ENCODE measurements at regions not wholly inside any gene's neighbourhood (a gene's known extent, or its start where the extent isn't known, plus 50 kb on each side); places are given as distances from the start of the nearest gene placed in this dataset.

DNA sequence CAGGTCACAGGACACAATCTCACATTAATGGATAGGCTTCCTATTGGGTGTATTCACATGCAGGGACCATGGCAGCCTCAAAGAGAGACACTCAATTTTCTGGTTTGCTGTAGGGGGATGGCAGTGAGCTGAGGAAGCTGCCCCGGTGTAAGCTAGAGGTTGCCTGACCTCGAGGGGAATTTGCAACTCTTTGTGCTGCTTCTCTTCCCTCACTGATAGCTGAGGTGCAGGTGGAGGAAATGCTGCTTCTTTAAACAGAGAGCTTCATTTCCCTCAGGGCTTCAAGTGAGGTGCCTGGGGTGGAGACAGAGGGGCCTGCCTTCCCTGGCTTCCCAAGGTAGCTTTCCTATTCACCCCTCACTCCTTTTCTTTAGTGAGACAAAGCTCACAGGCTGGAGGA is 151.9 kb downstream of the CD83 start:
- Histone ChIP-seq H3K27ac (ENCODE audit: low read depth in 1 of 2, low read length in 1 of 2) (no peak overlapping the region), H3K36me3 (ENCODE audit: control insufficient read depth in 4 of 4, insufficient read depth in 4 of 4, low read length in 4 of 4) (no peaks in the 10 kb centered on the region), H3K4me1 (ENCODE audit: control insufficient read depth in 5 of 5, insufficient read depth in 5 of 5, low read length in 5 of 5) (peaks cover 0 to 6% (median 2%) of the 10 kb centered on the region in 5 donors), H3K9me3 (ENCODE audit: control insufficient read depth in 4 of 4, insufficient read depth in 3 of 4, low read length in 3 of 4) (peaks cover 0 to 7% (median 1%) of the 10 kb centered on the region in 4 donors), H3K9ac (ENCODE audit: insufficient read depth in 1 of 2, low read length in 2 of 2) (no peak overlapping the region), H3K4me3 (no peak overlapping the region), H3K27me3 (ENCODE audit: control insufficient read depth in 3 of 3, insufficient read depth in 3 of 3, low read length in 2 of 3) (no peaks in the 10 kb centered on the region)
- no peak for DNase-seq
- WGBS, 2 donors: 53 to 69% methylated on average over 2 of the region's 2 CpGs
- TF ChIP-seq, protein P1, sequence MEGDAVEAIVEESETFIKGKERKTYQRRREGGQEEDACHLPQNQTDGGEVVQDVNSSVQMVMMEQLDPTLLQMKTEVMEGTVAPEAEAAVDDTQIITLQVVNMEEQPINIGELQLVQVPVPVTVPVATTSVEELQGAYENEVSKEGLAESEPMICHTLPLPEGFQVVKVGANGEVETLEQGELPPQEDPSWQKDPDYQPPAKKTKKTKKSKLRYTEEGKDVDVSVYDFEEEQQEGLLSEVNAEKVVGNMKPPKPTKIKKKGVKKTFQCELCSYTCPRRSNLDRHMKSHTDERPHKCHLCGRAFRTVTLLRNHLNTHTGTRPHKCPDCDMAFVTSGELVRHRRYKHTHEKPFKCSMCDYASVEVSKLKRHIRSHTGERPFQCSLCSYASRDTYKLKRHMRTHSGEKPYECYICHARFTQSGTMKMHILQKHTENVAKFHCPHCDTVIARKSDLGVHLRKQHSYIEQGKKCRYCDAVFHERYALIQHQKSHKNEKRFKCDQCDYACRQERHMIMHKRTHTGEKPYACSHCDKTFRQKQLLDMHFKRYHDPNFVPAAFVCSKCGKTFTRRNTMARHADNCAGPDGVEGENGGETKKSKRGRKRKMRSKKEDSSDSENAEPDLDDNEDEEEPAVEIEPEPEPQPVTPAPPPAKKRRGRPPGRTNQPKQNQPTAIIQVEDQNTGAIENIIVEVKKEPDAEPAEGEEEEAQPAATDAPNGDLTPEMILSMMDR (IDR thresholded peaks at IDR 0.05; ENCODE audit: control extremely low read depth, extremely low read depth): no peak
- no peak for ATAC-seq (ENCODE audit: insufficient read depth, low FRiP score)

DNA sequence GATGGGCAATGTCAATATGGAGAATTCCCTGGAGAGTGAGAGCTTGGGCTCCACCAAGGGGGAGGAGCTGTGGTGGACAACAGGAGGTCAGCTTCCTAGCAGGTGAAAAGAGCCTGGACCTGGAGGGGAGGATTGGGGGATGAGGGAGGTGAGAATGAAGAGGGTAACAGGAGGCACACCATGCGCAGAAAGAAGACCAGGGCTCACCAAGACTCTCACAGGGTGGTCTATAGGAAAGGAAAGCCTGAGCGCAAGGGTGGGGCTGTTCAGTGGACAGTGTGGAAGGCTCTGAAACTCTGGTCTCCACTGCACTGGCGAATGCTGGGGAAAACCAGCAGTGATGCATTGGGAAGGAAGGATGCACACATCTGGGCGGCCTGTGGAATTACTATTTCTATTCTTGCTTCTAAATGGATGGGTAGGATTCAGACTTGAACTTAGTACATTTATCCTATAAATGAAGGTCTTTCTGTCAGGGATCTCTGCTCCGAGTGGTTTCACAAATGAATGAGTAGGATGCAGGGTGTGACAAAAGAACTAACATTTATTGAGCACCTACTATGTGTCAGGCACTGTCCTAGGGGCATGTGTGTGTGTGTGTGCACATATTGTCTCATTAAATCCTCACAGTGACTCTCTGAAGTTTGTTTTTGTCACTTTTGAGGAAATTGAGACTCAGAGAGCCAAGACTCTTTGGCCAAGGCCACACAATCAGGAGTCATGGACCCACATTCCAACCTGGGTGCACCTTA is 152.7 kb downstream of the CD83 start:
- H3K4me3 ChIP-seq: no peak overlapping the region
- TF ChIP-seq, protein P1 (IDR thresholded peaks at IDR 0.05; ENCODE audit: control extremely low read depth, extremely low read depth): no peak

DNA sequence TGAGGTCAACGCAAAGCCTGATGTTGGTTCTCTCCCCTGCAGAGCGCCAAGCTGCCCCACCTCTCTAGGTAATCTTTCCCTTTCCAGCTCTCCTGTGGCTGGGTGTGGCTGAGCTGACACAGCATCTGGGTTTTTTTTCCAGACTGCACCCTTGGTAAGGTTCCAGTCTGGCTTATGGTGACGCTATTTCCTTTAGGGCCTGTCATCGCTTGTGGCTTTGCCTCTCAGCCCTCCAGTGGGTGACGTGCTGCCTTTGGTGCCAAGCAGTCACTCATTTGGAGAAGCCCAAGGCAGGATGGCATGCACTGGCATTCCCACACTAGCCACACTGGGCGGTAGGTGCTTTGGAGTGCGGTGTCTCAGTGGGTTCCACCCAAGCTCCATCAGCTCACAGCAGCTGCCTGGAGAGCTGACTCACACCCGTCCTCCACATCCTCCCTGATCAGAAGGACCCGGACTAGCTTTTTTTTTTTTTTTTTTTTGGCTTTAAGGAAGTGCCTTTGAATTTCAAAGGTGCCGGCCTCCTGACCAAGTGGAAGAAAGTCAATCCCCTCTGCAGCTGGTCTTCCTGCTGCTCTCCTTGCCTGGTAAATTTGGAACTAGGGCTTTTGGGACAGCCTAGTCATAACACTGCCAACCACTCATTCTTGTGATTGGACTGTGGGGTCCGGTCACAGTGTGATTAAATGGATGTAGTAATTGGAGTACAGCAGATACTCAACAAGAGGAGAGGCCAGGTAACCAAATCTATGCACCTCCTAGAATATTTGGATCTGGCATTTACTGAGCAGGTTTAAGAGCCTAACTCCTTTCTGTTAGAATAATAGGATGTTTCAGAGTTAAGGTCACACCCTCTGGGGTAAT is 153.6 kb downstream of the CD83 start:
- peak; percentile 80 for ATAC-seq (ENCODE audit: insufficient read depth, low FRiP score)

More for the DNA sequence above, 152.7 kb downstream of the CD83 start:
- no peak for ATAC-seq (ENCODE audit: insufficient read depth, low FRiP score)
- Histone ChIP-seq H3K36me3 (ENCODE audit: control insufficient read depth in 4 of 4, insufficient read depth in 4 of 4, low read length in 4 of 4) (no peaks in the 10 kb centered on the region), H3K27me3 (ENCODE audit: control insufficient read depth in 3 of 3, insufficient read depth in 3 of 3, low read length in 2 of 3) (no peaks in the 10 kb centered on the region), H3K4me1 (ENCODE audit: control insufficient read depth in 5 of 5, insufficient read depth in 5 of 5, low read length in 5 of 5) (peaks cover 0 to 12% (median 8%) of the 10 kb centered on the region in 5 donors), H3K27ac (ENCODE audit: low read depth in 1 of 2, low read length in 1 of 2) (no peak overlapping the region), H3K9ac (ENCODE audit: insufficient read depth in 1 of 2, low read length in 2 of 2) (no peak overlapping the region), H3K9me3 (ENCODE audit: control insufficient read depth in 4 of 4, insufficient read depth in 3 of 4, low read length in 3 of 4) (peaks cover 0 to 3% (median 1%) of the 10 kb centered on the region in 4 donors)
- DNase-seq: no peak
- WGBS, 2 donors: 87 to 99% methylated on average over 5 of the region's 5 CpGs

More for the DNA sequence above, 153.6 kb downstream of the CD83 start:
- no peak overlapping the region for H3K9ac ChIP-seq (ENCODE audit: insufficient read depth in 1 of 2, low read length in 2 of 2)
- DNase-seq: no peak
- no peaks in the 10 kb centered on the region for H3K27me3 ChIP-seq (ENCODE audit: control insufficient read depth in 3 of 3, insufficient read depth in 3 of 3, low read length in 2 of 3)
- no peak overlapping the region for H3K27ac ChIP-seq (ENCODE audit: low read depth in 1 of 2, low read length in 1 of 2)
- no peaks in the 10 kb centered on the region for H3K36me3 ChIP-seq (ENCODE audit: control insufficient read depth in 4 of 4, insufficient read depth in 4 of 4, low read length in 4 of 4)
- 48 to 59% methylated on average over 11 of the region's 11 CpGs for WGBS, 2 donors
- peaks cover 0 to 3% (median 1%) of the 10 kb centered on the region in 4 donors for H3K9me3 ChIP-seq (ENCODE audit: control insufficient read depth in 4 of 4, insufficient read depth in 3 of 4, low read length in 3 of 4)
- peaks cover 0 to 20% (median 16%) of the 10 kb centered on the region in 5 donors for H3K4me1 ChIP-seq (ENCODE audit: control insufficient read depth in 5 of 5, insufficient read depth in 5 of 5, low read length in 5 of 5)
- TF ChIP-seq, protein P1 (IDR thresholded peaks at IDR 0.05; ENCODE audit: control extremely low read depth, extremely low read depth): no peak
- H3K4me3 ChIP-seq: no peak overlapping the region
